Activated CD4-positive, alpha-beta T cell treated with anti-CD3 and anti-CD28 coated beads, Interleukin-2, amount 50 U/mL, for 16 hours (primary cell): ENCODE measurements at regions not wholly inside any gene's neighbourhood (a gene's known extent, or its start where the extent isn't known, plus 50 kb on each side); places are given as distances from the start of the nearest gene placed in this dataset.

Experiments
- DNase-seq: peaks from one replicate; pipeline ENCODE4 v3.0.0-alpha.2; 2020

DNA sequence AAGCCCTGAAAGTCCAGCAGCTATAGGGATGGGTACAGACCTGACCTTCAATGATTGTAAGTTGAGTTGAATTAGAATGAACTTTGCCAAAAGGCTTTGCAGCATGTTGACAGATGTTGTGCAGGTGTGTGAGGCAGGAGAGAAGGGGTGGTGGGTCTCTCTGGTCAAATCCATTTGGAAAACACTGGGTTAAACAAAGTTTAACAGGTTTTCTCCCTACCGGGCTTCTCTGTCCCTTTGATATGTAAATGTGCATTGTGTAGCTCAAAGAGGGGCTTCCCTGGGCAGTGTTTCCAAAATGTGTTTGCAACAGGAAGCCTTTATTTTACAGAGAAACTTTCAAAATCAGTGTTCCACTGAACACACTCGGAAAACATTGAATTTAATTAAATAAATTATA, 72.1 kb upstream of the BRINP1 start:
- no peak for DNase-seq

GRCh38 chr9:119436261-119436660, 67.0 kb upstream of the BRINP1 start:
- DNase-seq, result no peak

GRCh38 chr9:119435076-119435475, 65.8 kb upstream of the BRINP1 start:
- DNase-seq, result no peak

GRCh38 chr9:119432428-119432827, 63.2 kb upstream of the BRINP1 start:
- DNase-seq, result no peak

GRCh38 chr9:119429302-119429701, 60.1 kb upstream of the BRINP1 start:
- no peak for DNase-seq

DNA sequence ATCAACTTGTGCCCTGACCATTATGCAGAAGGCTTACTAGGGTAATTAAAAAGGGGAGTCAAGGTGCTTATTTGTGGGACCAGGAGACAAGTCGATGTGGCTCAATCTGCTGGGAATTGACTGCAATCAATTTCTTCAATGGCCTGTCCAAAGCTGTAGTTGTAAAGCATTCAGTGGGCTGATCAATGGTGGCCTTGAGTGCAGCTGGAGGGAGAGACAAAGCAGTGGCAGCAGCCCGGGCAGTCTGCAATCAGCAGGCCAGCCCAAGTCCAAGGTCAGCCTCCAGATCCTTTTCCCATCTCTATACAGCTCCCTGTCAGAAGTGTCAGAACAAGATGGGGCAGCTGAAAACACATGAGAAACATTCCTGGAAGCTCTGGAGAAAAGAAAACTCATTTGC, 51.0 kb upstream of the BRINP1 start:
- no peak for DNase-seq
